ENCODE measurements at regions not wholly inside any gene's neighbourhood (a gene's known extent, or its start where the extent isn't known, plus 50 kb on each side); places are given as distances from the start of the nearest gene placed in this dataset.
"Not testable (repeated sequence)": the region's sequence is repeated elsewhere in the genome, so short reads cannot be mapped to it uniquely, and the experiment has no call there.

- DNase-seq (ENCODE audit: low read depth), result no peak
Observed at GRCh38 chr4:19033816-19034733, 1012.5 kb upstream of the LCORL start.

- no peak for DNase-seq (ENCODE audit: low read depth)
Observed at GRCh38 chr4:19030536-19030935, 1009.0 kb upstream of the LCORL start.

DNA sequence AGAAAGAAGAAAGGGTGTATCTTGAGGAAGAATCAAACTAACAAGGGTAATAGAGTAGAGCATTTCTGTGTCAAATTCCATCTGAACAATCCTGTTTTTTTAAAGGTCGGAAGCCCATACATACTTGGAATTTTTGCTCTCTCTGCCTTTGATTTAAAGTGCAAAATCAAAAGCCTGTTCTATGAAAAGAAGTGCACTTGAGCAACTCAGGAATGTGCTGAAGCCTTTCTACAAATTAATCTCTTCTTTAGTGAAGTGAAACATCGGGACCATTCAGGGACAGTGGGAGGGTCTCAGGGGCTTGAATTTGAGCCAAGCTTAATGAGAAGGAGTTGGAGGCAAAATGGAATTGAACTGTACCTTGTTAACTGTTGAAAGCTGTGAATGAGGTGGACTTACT is 1008.5 kb upstream of the LCORL start:
- no peak for DNase-seq (ENCODE audit: low read depth)

- DNase-seq (ENCODE audit: low read depth), result no peak
Observed at GRCh38 chr4:19026281-19026680, 1004.7 kb upstream of the LCORL start.

DNA sequence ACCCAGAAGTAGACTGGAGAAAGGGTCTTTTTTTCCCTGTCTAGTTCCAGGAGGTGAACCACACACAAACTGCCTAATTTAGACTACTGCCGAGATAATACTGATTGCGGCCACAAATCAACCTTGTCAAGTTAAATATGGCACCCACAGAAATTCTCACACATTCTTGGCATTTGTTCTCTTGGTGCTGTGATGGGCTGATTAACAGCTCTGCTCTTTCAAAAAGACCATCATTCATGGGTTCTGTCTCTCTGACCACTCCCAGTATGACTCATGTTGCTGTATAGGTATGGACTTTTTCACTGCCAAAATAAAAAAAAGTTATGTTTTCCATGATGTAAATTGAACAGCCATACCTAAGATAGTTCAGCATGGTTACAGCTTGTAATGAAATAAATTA is 1003.5 kb upstream of the LCORL start:
- no peak for DNase-seq (ENCODE audit: low read depth)

GRCh38 chr4:19024047-19024446 is 1002.5 kb upstream of the LCORL start:
- DNase-seq (ENCODE audit: low read depth), result no peak

DNA sequence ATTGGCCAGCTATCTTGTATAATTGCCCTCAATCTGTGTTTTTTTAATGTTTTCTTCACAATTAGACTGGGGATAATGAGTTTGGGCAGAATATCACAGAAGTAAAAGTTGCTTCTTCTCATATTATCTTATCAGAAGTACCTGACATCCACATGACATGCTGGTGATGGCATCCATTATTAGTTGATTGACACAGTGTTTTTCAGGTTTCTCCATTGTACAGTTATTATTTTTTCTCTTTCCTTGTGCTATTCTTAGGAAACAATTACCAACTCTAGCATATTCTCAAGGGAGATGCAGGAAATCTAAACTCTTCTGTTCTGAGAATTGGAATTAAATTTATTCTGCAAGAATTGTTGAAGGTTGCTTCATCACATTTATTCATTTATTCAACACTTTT is 1000.1 kb upstream of the LCORL start:
- no peak for DNase-seq (ENCODE audit: low read depth)

DNA sequence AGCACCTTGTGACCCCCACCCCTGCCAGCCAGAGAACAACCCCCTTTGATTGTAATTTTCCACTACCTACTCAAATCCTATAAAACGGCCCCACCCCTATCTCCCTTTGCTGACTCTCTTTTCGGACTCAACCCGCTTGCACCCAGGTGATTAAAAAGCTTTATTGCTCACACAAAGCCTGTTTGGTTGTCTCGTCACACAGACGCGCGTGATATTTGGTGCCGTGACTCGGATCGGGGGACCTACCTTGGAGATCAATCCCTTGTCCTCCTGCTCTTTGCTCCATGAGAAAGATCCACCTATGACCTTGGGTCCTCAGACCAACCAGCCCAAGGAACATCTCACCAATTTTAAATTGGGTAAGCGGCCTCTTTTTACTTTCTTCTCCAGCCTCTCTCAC is 995.0 kb upstream of the LCORL start:
- DNase-seq (ENCODE audit: low read depth), result not testable (repeated sequence)

DNA sequence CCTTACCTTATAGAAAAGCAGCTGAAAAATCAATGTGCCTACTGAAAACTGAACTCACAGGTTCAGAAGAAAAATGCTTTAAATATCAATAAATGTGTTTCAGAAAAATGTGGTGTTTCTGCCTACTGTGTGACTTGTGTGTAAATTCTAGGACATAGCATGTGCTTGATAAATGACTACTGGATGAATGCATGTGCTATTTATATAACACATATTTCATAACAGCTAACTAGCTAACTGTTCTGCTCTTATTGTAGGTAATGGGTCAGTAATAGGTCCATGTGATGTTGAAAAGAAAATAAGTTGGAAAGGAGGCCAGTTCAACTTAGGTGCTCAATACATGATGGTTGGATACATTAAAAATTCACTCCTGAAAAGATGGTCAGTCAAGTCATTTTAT is 993.0 kb upstream of the LCORL start:
- DNase-seq (ENCODE audit: low read depth), result no peak

DNA sequence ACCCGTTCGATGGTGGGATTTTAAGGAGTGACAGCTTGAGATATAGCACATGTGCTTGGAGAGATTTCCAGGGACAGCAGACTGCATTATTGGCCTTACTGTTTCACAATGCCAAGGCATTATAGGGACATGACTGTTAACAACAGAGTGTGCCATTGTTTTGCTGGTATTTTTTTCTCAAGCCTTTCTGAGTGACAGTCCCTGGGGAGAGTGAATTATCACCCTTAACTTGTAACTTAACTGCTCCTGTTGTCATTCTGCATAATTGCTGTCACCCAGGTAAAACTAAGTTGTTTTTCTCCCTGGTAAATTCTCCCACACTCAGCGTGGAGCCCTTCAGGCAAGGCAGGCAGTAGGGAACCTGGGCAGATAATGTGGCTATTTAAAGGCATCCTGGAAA is 989.2 kb upstream of the LCORL start:
- no peak for DNase-seq (ENCODE audit: low read depth)

DNA sequence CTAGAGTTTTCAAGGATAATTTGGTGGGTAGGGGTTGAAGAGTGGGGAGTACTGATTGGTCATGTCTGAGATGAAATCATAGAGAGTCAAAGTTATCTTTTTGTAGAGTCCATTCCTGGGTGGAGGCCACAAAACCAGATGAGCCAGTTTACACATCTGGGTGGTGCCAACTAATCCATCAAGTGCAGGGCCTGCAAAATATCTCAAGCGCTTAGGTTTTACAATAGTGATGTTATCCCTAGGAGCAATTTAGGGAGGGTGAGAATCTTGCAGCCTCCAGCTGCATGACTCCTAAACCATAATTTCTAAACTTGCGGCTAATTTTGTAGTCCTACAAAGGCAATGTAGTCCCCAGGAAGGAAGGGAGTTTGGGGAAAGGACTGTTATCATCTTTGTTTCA is 988.3 kb upstream of the LCORL start:
- DNase-seq (ENCODE audit: low read depth), result no peak

- DNase-seq (ENCODE audit: low read depth), result no peak
Observed at GRCh38 chr4:19005211-19005610, 983.7 kb upstream of the LCORL start.

DNA sequence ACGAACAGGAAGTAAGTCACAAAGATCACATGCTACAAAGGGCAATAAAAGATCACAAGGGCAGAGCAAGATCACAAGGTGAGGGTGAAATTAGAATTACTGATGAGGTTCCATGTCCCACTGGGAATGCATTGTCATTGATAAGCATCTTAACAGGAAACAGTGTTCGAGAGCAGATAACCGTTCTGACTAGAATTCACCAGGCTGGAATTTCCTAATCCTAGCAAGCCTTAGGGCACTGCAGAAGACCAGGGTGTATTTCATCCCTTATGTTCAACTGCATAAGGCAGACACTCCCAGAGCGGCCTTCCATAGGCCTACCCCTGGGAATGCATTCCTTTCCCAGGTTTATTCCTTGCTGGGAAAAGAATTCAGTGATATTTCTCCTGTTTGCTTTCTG is 980.6 kb upstream of the LCORL start:
- DNase-seq (ENCODE audit: low read depth), result no peak

GRCh38 chr4:18999595-18999994 is 978.0 kb upstream of the LCORL start:
- no peak for DNase-seq (ENCODE audit: low read depth)

- DNase-seq (ENCODE audit: low read depth), result no peak
Observed at GRCh38 chr4:18981234-18981615, 959.7 kb upstream of the LCORL start.

DNA sequence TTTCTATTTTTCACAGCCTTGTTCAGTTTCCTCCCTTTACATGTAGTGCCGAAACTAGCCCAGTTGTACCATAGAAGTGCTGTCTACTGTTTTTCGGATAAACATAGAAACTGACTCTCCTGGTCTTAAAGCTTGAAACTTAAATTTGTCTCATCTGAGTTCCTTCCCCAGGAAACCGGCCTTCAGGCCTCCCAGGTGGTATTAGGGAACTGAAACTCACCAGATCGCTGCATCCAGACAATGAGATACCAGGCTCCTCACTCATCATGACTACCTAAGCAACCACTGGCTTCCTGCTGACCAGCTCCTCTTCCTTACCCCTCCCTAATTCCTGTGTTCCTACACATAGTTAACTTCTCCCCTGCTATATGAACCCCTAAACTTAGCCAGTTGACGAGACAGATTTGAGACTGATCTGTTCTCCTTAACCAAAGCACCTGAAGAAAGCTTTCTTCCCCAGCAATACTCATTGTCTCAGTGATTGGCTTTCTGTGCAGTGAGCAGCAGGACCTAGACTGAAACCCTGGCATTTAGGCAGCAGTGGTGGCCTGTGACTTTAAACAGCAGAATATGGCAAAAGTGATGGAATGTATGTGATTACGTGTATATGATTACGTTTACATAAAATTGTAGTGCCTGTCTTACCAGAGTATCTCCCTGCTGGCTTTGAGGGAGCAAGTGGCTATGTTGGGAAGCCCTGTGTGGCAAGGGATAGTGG is 959.1 kb upstream of the LCORL start:
- DNase-seq (ENCODE audit: low read depth), result no peak

DNA sequence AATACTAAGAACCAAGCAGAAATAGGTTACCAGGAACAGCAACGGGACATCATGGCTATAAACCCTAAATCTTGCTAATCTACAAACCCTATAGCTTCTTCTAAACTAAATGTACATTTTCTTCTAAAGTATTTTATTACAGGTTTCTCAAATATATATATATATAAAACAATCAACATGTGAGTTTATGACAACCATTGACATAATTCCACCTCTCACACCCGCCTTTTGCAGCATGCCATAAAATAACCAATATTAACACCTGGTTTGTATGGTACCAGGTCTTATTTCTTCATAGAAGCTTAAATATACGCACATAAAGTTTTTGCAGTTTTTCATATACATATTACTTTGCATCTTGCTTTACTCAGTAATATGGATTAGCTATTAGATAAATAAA is 955.3 kb upstream of the LCORL start:
- no peak for DNase-seq (ENCODE audit: low read depth)

DNA sequence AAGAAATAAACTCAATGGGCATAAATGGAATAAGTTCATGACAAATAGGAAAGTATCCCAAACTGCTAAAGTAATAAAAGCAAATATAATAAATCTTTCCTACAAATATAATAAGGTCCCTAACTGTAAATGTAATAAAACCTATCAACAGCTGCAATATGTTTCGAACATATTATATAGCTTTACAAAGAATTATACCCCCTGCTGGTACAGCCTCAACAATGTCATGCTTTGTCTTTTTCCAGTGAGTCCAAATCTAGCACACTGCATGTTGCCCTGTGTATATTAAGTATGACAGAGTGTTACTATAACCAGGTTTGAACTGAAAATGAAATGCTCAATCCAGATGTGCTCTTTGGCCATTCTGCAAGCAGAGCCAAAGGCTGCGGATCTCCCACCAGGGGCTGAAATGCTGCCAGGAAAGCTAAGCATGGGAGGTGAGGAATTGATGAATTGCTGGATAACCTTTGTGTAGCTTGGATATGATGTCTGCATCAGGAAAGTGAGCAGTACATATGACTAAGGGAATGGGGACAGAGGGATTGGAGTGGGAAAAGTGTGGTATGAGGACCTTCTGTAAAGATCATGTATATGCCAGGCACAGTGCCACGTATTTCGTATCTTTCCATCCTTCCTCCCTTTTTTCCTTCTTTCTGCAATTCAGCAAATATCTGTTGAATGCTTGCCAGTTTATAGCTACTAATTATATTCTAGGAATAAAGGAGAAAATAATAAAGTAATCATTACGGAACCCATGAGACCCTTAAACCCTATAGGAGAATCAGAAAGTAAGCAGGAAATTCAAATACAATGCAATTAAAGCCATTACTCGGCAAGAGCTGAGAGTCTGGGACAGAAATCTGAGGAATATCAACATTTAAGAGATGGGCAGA is 954.6 kb upstream of the LCORL start:
- no peak for DNase-seq (ENCODE audit: low read depth)

- no peak for DNase-seq (ENCODE audit: low read depth)
Observed at GRCh38 chr4:18973296-18973695, 951.7 kb upstream of the LCORL start.

GRCh38 chr4:18961879-18962278 is 940.3 kb upstream of the LCORL start:
- no peak for DNase-seq (ENCODE audit: low read depth)

- no peak for DNase-seq (ENCODE audit: low read depth)
Observed at GRCh38 chr4:18961266-18961665, 939.7 kb upstream of the LCORL start.

- no peak for DNase-seq (ENCODE audit: low read depth)
Observed at GRCh38 chr4:18957716-18958115, 936.2 kb upstream of the LCORL start.

DNA sequence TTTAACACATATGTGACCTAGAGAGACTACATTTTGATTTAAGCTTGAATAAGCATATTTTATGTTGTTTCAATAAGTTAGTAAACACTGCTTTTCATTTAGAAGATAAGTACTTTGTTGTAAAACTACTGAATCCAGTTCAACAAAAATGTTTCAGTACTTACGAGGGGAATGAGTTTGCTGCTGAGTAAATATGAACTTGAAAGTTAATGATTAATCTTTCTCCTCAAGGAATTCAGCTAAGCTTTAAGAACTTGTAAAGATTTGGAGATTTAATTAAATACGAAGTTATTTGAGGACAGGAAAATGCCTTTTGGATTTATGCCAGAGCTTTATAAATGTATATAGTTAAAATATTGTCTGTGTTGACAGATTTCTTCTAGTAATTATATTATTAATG is 933.0 kb upstream of the LCORL start:
- DNase-seq (ENCODE audit: low read depth), result no peak
